H1 (cell line): ENCODE measurements at regions not wholly inside any gene's neighbourhood (a gene's known extent, or its start where the extent isn't known, plus 50 kb on each side); places are given as distances from the start of the nearest gene placed in this dataset.

Source experiments
- RFX5 ChIP-seq: IDR thresholded peaks from 2 replicates; pipeline ENCODE4 v1.6.1; 2011; ENCODE audit warnings: low read depth, low read length, improper control_type of control experiment, borderline replicate concordance
- RNF2 ChIP-seq: fragments of 200-900, 300-1000 bp; sonication (generic); IDR thresholded peaks from 2 replicates; pipeline ENCODE4 v1.7.1; 2016; ENCODE audit warnings: borderline replicate concordance, low read depth, mild to moderate bottlenecking, antibody characterized with exemption, low read length; ENCODE audit not compliant: poor library complexity, severe bottlenecking; ENCODE audit errors: missing control alignments
- TAF7 ChIP-seq: optimal IDR thresholded peaks from 2 replicates; pipeline ENCODE3; 2011; ENCODE audit warnings: low read depth, mild to moderate bottlenecking, inconsistent platforms, low read length, moderate library complexity, borderline replicate concordance
- TEAD4 ChIP-seq: IDR thresholded peaks from 2 replicates; pipeline ENCODE4 v1.6.1; 2012; ENCODE audit warnings: low read depth, low read length, inconsistent platforms, mixed read lengths

GRCh38 chr2:100666996-100667395 is 104.2 kb downstream of the PDCL3 start (continued):
- no peak for TF ChIP-seq RNF2
- TF ChIP-seq TEAD4: no peak
- no peak for TF ChIP-seq TAF7
- TF ChIP-seq RFX5: no peak
